Spinal cord (tissue), 9 donors: ENCODE measurements at regions not wholly inside any gene's neighbourhood (a gene's known extent, or its start where the extent isn't known, plus 50 kb on each side); places are given as distances from the start of the nearest gene placed in this dataset.
"Not testable (repeated sequence)": the region's sequence is repeated elsewhere in the genome, so short reads cannot be mapped to it uniquely, and the experiment has no call there.

Experiments
- DNase-seq, 6 donors: peaks; one replicate each; pipeline versions ENCODE4 v3.0.0 to v3.0.0-alpha.2; 2013 to 2015; ENCODE audit warnings: low spot score in 6 of 6, low read depth in 4 of 6
- H3K27ac ChIP-seq: one replicate; pipeline ENCODE4 v1.5.1; 2013; ENCODE audit warnings: low read depth, low read length, control low read depth
- H3K27me3 ChIP-seq: one replicate; pipeline ENCODE4 v1.6.1; 2013; ENCODE audit warnings: low read length; ENCODE audit not compliant: control insufficient read depth, insufficient read depth
- H3K36me3 ChIP-seq: one replicate; pipeline ENCODE4 v1.6.1; 2013; ENCODE audit warnings: low read length; ENCODE audit not compliant: control insufficient read depth, insufficient read depth
- H3K4me1 ChIP-seq: one replicate; pipeline ENCODE4 v1.6.1; 2013; ENCODE audit warnings: low read length; ENCODE audit not compliant: control insufficient read depth, insufficient read depth
- H3K4me3 ChIP-seq: one replicate; pipeline ENCODE4 v1.5.1; 2013; ENCODE audit warnings: low read depth, low read length, control low read depth
- H3K9me3 ChIP-seq: one replicate; pipeline ENCODE4 v1.6.1; 2013; ENCODE audit warnings: low read length; ENCODE audit not compliant: control insufficient read depth, insufficient read depth
- WGBS: methylation state at CpG from one replicate; pipeline ENCODE4 v1.1.5; 2013; ENCODE audit warnings: missing lambda C conversion rate; ENCODE audit not compliant: insufficient coverage; 5-methylcytosine and 5-hydroxymethylcytosine counted together
- donor health status: healthy.

- H3K27ac ChIP-seq = no peak overlapping the region
- H3K36me3 ChIP-seq = no peaks in the 10 kb centered on the region
- H3K9me3 ChIP-seq = no peaks in the 10 kb centered on the region
- H3K4me1 ChIP-seq = no peaks in the 10 kb centered on the region
- H3K27me3 ChIP-seq = no peaks in the 10 kb centered on the region
- H3K4me3 ChIP-seq = no peak overlapping the region
- peak in 1 of 6 donors; percentile 7 for DNase-seq
- 63% methylated on average over 6 of the region's 10 CpGs for WGBS
Measured at GRCh38 chrX:46202733-46203514, 342.3 kb downstream of the ZNF674 start.

- Histone ChIP-seq H3K27ac (no peak overlapping the region), H3K4me1 (no peaks in the 10 kb centered on the region), H3K27me3 (no peaks in the 10 kb centered on the region), H3K4me3 (no peak overlapping the region), H3K9me3 (no peaks in the 10 kb centered on the region), H3K36me3 (no peaks in the 10 kb centered on the region)
- WGBS = no CpG with 5 or more reads among the region's 1 CpG
- DNase-seq = no peak
Measured at GRCh38 chrX:46200413-46200812, 344.8 kb downstream of the ZNF674 start.

- Histone ChIP-seq H3K27me3 (no peaks in the 10 kb centered on the region), H3K36me3 (no peaks in the 10 kb centered on the region), H3K4me1 (no peaks in the 10 kb centered on the region), H3K4me3 (no peak overlapping the region), H3K27ac (no peak overlapping the region), H3K9me3 (peaks cover 2% of the 10 kb centered on the region)
- whole genome bisulfite sequencing = no CpG with 5 or more reads among the region's 1 CpG
- no peak for DNase-seq
Measured at GRCh38 chrX:46198858-46199257, 346.4 kb downstream of the ZNF674 start.

GRCh38 chrX:46186811-46187106 lies 358.5 kb downstream of the ZNF674 start:
- not testable (repeated sequence) for H3K36me3 ChIP-seq, H3K27ac ChIP-seq, H3K4me1 ChIP-seq, DNase-seq, H3K4me3 ChIP-seq, H3K9me3 ChIP-seq, H3K27me3 ChIP-seq
- WGBS = 60% methylated on average over 2 of the region's 2 CpGs

GRCh38 chrX:46185923-46186810 lies 359.1 kb downstream of the ZNF674 start:
- no peak for DNase-seq
- H3K27ac ChIP-seq = no peak overlapping the region
- H3K4me1 ChIP-seq = no peaks in the 10 kb centered on the region
- no peaks in the 10 kb centered on the region for H3K27me3 ChIP-seq
- H3K9me3 ChIP-seq = no peaks in the 10 kb centered on the region
- H3K36me3 ChIP-seq = no peaks in the 10 kb centered on the region
- WGBS = no CpG with 5 or more reads among the region's 7 CpGs
- H3K4me3 ChIP-seq = no peak overlapping the region

GRCh38 chrX:46184749-46185148 lies 360.5 kb downstream of the ZNF674 start:
- WGBS = no CpG with 5 or more reads among the region's 2 CpGs
- no peaks in the 10 kb centered on the region for H3K27me3 ChIP-seq
- no peaks in the 10 kb centered on the region for H3K36me3 ChIP-seq
- H3K4me3 ChIP-seq = no peak overlapping the region
- DNase-seq = no peak
- no peaks in the 10 kb centered on the region for H3K4me1 ChIP-seq
- no peak overlapping the region for H3K27ac ChIP-seq
- H3K9me3 ChIP-seq = no peaks in the 10 kb centered on the region

- H3K4me3 ChIP-seq = no peak overlapping the region
- no peaks in the 10 kb centered on the region for H3K4me1 ChIP-seq
- H3K9me3 ChIP-seq = no peaks in the 10 kb centered on the region
- H3K36me3 ChIP-seq = no peaks in the 10 kb centered on the region
- H3K27ac ChIP-seq = no peak overlapping the region
- 81% methylated on average over 1 of the region's 3 CpGs for WGBS
- no peak for DNase-seq
- no peaks in the 10 kb centered on the region for H3K27me3 ChIP-seq
Measured at GRCh38 chrX:46180258-46180687, 364.9 kb downstream of the ZNF674 start.

GRCh38 chrX:46179748-46180147 lies 365.5 kb downstream of the ZNF674 start:
- H3K36me3 ChIP-seq = no peaks in the 10 kb centered on the region
- WGBS = 73% methylated on average over 3 of the region's 3 CpGs
- no peaks in the 10 kb centered on the region for H3K9me3 ChIP-seq
- H3K27ac ChIP-seq = no peak overlapping the region
- H3K4me3 ChIP-seq = no peak overlapping the region
- no peaks in the 10 kb centered on the region for H3K4me1 ChIP-seq
- no peak for DNase-seq
- H3K27me3 ChIP-seq = no peaks in the 10 kb centered on the region

GRCh38 chrX:46178763-46179162 lies 366.5 kb downstream of the ZNF674 start:
- no peak for DNase-seq
- no peak overlapping the region for H3K27ac ChIP-seq
- no peaks in the 10 kb centered on the region for H3K27me3 ChIP-seq
- H3K9me3 ChIP-seq = no peaks in the 10 kb centered on the region
- H3K36me3 ChIP-seq = no peaks in the 10 kb centered on the region
- no CpG with 5 or more reads among the region's 1 CpG for WGBS
- H3K4me3 ChIP-seq = no peak overlapping the region
- no peaks in the 10 kb centered on the region for H3K4me1 ChIP-seq

- Histone ChIP-seq H3K27me3 (no peaks in the 10 kb centered on the region), H3K4me1 (no peaks in the 10 kb centered on the region)
- no peak for DNase-seq
Measured at GRCh38 chrX:46173159-46173558, 372.1 kb downstream of the ZNF674 start.

More at GRCh38 chrX:46173159-46173558, 372.1 kb downstream of the ZNF674 start:
- Histone ChIP-seq H3K36me3 (no peaks in the 10 kb centered on the region), H3K9me3 (no peaks in the 10 kb centered on the region), H3K27ac (no peak overlapping the region), H3K4me3 (no peak overlapping the region)
